GM10266 (cell line): ENCODE measurements at regions not wholly inside any gene's neighbourhood (a gene's known extent, or its start where the extent isn't known, plus 50 kb on each side); places are given as distances from the start of the nearest gene placed in this dataset.

Experiments used
- DNase-seq: peaks from one replicate; pipeline ENCODE4 v3.0.0; 2012; ENCODE audit errors: extremely low spot score
- CTCF ChIP-seq: IDR thresholded peaks from 2 replicates; pipeline ENCODE4 v1.5.1; 2012; ENCODE audit warnings: mild to moderate bottlenecking, low read depth; ENCODE audit not compliant: control insufficient read depth, insufficient read depth; ENCODE audit errors: missing control alignments

- no peak for DNase-seq
- no peak for TF ChIP-seq CTCF
These were observed 119.7 kb upstream of the ALKAL2 start for GRCh38 chr2:407630-408029.

GRCh38 chr2:406876-407275 lies 119.0 kb upstream of the ALKAL2 start:
- TF ChIP-seq CTCF = no peak
- DNase-seq = no peak

GRCh38 chr2:406231-406630 lies 118.3 kb upstream of the ALKAL2 start:
- no peak for DNase-seq
- TF ChIP-seq CTCF = no peak

GRCh38 chr2:404581-404980 lies 116.7 kb upstream of the ALKAL2 start:
- no peak for DNase-seq
- no peak for TF ChIP-seq CTCF

GRCh38 chr2:403682-404081 lies 115.8 kb upstream of the ALKAL2 start:
- TF ChIP-seq CTCF = no peak
- DNase-seq = no peak

- DNase-seq = no peak
- TF ChIP-seq CTCF = no peak
These were observed 114.8 kb upstream of the ALKAL2 start for GRCh38 chr2:402721-403120.

- DNase-seq = no peak
These were observed 114.3 kb upstream of the ALKAL2 start for GRCh38 chr2:402206-402605.

More at GRCh38 chr2:402206-402605, 114.3 kb upstream of the ALKAL2 start:
- no peak for TF ChIP-seq CTCF
